Ishikawa (cell line): ENCODE measurements at regions not wholly inside any gene's neighbourhood (a gene's known extent, or its start where the extent isn't known, plus 50 kb on each side); places are given as distances from the start of the nearest gene placed in this dataset.

Source experiments
- CEBPB ChIP-seq: IDR thresholded peaks from 2 replicates; pipeline ENCODE4 v1.6.1; 2012
- CREB1 ChIP-seq: IDR thresholded peaks from 2 replicates; pipeline ENCODE4 v1.6.1; 2012; ENCODE audit warnings: low read depth
- EGR1 ChIP-seq: IDR thresholded peaks from 2 replicates; pipeline ENCODE4 v1.6.1; 2012
- EP300 ChIP-seq: IDR thresholded peaks from 2 replicates; pipeline ENCODE4 v1.6.1; 2012; ENCODE audit warnings: borderline replicate concordance
- FOXM1 ChIP-seq: IDR thresholded peaks from 2 replicates; pipeline ENCODE4 v1.6.1; 2012; ENCODE audit warnings: low read depth, borderline replicate concordance
- MAX ChIP-seq: IDR thresholded peaks from 2 replicates; pipeline ENCODE4 v1.6.1; 2012
- NFIC ChIP-seq: IDR thresholded peaks from 2 replicates; pipeline ENCODE4 v1.6.1; 2012
- RAD21 ChIP-seq: IDR thresholded peaks from 2 replicates; pipeline ENCODE4 v1.6.1; 2012; ENCODE audit warnings: low read depth
- TAF1 ChIP-seq: IDR thresholded peaks from 2 replicates; pipeline ENCODE4 v1.6.1; 2012; ENCODE audit warnings: low read depth, mild to moderate bottlenecking
- TCF12 ChIP-seq: IDR thresholded peaks from 2 replicates; pipeline ENCODE4 v1.6.1; 2012; ENCODE audit warnings: low read depth
- TEAD4 ChIP-seq: IDR thresholded peaks from 2 replicates; pipeline ENCODE4 v1.6.1; 2012
- YY1 ChIP-seq: IDR thresholded peaks from 2 replicates; pipeline ENCODE4 v1.6.1; 2012; ENCODE audit warnings: low read depth
- ZBTB7A ChIP-seq: IDR thresholded peaks from 2 replicates; pipeline ENCODE4 v1.6.1; 2012; ENCODE audit warnings: low read depth
- TF ChIP-seq, protein P1 (sequence below): IDR thresholded peaks from 2 replicates; pipeline ENCODE4 v1.6.1; 2012; ENCODE audit warnings: low read depth, mild to moderate bottlenecking
- TF ChIP-seq, protein P2 (sequence below): IDR thresholded peaks from 2 replicates; pipeline ENCODE4 v1.6.1; 2012

DNA sequence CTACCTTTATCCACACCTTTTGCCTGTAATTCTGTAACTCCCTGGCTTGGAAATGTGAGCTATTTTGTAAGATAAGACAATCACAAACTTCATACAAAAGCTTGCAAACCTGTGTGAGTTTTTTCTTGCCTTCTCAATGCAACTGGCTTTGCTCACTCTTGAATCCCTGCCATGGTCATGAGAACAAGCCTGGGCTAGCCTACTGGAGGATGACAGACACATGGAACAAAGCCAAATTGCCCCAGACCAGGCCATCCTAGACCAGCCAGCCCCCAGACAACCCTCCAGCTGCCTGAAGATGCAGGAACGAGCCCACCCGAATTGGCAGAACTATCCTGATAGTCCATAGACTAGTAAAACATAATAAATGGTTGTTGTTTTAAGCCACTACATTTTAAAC lies 466.6 kb upstream of the ERCC4 start:
- no peak for TF ChIP-seq CREB1
- no peak for TF ChIP-seq ZBTB7A
- TF ChIP-seq YY1: no peak
- TF ChIP-seq TAF1: no peak
- TF ChIP-seq NFIC: no peak
- TF ChIP-seq EP300: no peak
- TF ChIP-seq TEAD4: no peak
- no peak for TF ChIP-seq FOXM1
- TF ChIP-seq CEBPB: no peak
- TF ChIP-seq, protein P1, sequence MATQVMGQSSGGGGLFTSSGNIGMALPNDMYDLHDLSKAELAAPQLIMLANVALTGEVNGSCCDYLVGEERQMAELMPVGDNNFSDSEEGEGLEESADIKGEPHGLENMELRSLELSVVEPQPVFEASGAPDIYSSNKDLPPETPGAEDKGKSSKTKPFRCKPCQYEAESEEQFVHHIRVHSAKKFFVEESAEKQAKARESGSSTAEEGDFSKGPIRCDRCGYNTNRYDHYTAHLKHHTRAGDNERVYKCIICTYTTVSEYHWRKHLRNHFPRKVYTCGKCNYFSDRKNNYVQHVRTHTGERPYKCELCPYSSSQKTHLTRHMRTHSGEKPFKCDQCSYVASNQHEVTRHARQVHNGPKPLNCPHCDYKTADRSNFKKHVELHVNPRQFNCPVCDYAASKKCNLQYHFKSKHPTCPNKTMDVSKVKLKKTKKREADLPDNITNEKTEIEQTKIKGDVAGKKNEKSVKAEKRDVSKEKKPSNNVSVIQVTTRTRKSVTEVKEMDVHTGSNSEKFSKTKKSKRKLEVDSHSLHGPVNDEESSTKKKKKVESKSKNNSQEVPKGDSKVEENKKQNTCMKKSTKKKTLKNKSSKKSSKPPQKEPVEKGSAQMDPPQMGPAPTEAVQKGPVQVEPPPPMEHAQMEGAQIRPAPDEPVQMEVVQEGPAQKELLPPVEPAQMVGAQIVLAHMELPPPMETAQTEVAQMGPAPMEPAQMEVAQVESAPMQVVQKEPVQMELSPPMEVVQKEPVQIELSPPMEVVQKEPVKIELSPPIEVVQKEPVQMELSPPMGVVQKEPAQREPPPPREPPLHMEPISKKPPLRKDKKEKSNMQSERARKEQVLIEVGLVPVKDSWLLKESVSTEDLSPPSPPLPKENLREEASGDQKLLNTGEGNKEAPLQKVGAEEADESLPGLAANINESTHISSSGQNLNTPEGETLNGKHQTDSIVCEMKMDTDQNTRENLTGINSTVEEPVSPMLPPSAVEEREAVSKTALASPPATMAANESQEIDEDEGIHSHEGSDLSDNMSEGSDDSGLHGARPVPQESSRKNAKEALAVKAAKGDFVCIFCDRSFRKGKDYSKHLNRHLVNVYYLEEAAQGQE: no peak
- no peak for TF ChIP-seq TCF12
- TF ChIP-seq, protein P2, sequence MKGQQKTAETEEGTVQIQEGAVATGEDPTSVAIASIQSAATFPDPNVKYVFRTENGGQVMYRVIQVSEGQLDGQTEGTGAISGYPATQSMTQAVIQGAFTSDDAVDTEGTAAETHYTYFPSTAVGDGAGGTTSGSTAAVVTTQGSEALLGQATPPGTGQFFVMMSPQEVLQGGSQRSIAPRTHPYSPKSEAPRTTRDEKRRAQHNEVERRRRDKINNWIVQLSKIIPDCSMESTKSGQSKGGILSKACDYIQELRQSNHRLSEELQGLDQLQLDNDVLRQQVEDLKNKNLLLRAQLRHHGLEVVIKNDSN: no peak
- TF ChIP-seq EGR1: no peak
- no peak for TF ChIP-seq MAX

- TF ChIP-seq TEAD4: no peak
- peak; percentile 51 for TF ChIP-seq RAD21
Measured at GRCh38 chr16:13453938-13454553, 465.9 kb upstream of the ERCC4 start.

- no peak for TF ChIP-seq EGR1
- TF ChIP-seq FOXM1: no peak
- TF ChIP-seq TAF1: no peak
- TF ChIP-seq CREB1: no peak
- no peak for TF ChIP-seq RAD21
- TF ChIP-seq EP300: no peak
- no peak for TF ChIP-seq MAX
- TF ChIP-seq, protein P2: no peak
- TF ChIP-seq NFIC: no peak
- no peak for TF ChIP-seq YY1
- TF ChIP-seq, protein P1: no peak
- TF ChIP-seq TEAD4: no peak
- no peak for TF ChIP-seq ZBTB7A
- TF ChIP-seq CEBPB: no peak
- no peak for TF ChIP-seq TCF12
Measured at GRCh38 chr16:13463619-13464018, 456.3 kb upstream of the ERCC4 start.

- TF ChIP-seq RAD21 (no peak), CREB1 (no peak), EP300 (no peak)
- TF ChIP-seq, protein P1: peak; percentile 73
Measured at GRCh38 chr16:13471036-13471435, 448.9 kb upstream of the ERCC4 start.

GRCh38 chr16:13478991-13479390 lies 441.0 kb upstream of the ERCC4 start:
- TF ChIP-seq YY1: no peak
- no peak for TF ChIP-seq MAX
- TF ChIP-seq, protein P2: no peak
- no peak for TF ChIP-seq TCF12
- TF ChIP-seq, protein P1: no peak
- no peak for TF ChIP-seq TEAD4
- TF ChIP-seq EP300: no peak
- no peak for TF ChIP-seq CEBPB
- no peak for TF ChIP-seq CREB1
- TF ChIP-seq TAF1: no peak
- no peak for TF ChIP-seq NFIC
- TF ChIP-seq ZBTB7A: no peak
- TF ChIP-seq RAD21: no peak
- TF ChIP-seq FOXM1: no peak
- TF ChIP-seq EGR1: no peak
